T-cell (primary cell): ENCODE measurements at regions not wholly inside any gene's neighbourhood (a gene's known extent, or its start where the extent isn't known, plus 50 kb on each side); places are given as distances from the start of the nearest gene placed in this dataset.
"Not testable (repeated sequence)": the region's sequence is repeated elsewhere in the genome, so short reads cannot be mapped to it uniquely, and the experiment has no call there.

ENCODE experiments used
- ATAC-seq, 4 experiments: fragments of 200-7000 bp in 3 of 4; fragments of 150-1000 bp in 1 of 4; cut with Tn5 transposase; replicated peaks in 1 of 4; 1 replicate in 3 of 4; 2 replicates in 1 of 4; pipeline ENCODE4 v1.10.0; 2021; ENCODE audit warnings: moderate library complexity in 3 of 4, mild to moderate bottlenecking in 2 of 4, moderate number of reproducible peaks in 1 of 4
- CTCF ChIA-PET, 2 donors: fragments of 300-600 bp; sonication (Branson Sonifier 250); formaldehyde crosslinking; loops; one replicate each; lab custom pipeline; 2022; ENCODE audit warnings: antibody characterized with exemption in 2 of 2; lab: Charles Lee
- POLR2A ChIA-PET, 2 donors: fragments of 300-600 bp; sonication (Branson Sonifier 250); formaldehyde crosslinking; loops; one replicate each; lab custom pipeline; 2022; ENCODE audit warnings: antibody characterized with exemption in 2 of 2; lab: Charles Lee
- DNase-seq, 35 experiments: peaks; one replicate each; pipeline versions ENCODE4 v3.0.0 to v3.0.0-alpha.2; 2013 to 2023
- H3K27ac ChIP-seq: one replicate; pipeline ENCODE4 v1.5.1; 2013; ENCODE audit warnings: low read length
- H3K27me3 ChIP-seq, 2 experiments: replicated peaks in 1 of 2; 1 replicate in 1 of 2; 2 replicates in 1 of 2; pipeline versions ENCODE4 v1.6.1 to v1.7.0; 2013; ENCODE audit warnings: low read length in 1 of 2, mixed read lengths in 1 of 2; ENCODE audit not compliant: control insufficient read depth in 2 of 2, insufficient read depth in 2 of 2; ENCODE audit errors: extremely low read depth in 1 of 2
- H3K36me3 ChIP-seq, 2 donors: 1 replicate in 1 of 2; 2 replicates in 1 of 2; pipeline versions ENCODE4 v1.6.1 to v1.7.0; 2013; ENCODE audit warnings: low read length in 1 of 2; ENCODE audit not compliant: control insufficient read depth in 2 of 2, insufficient read depth in 1 of 2; ENCODE audit errors: extremely low read depth in 1 of 2
- H3K4me1 ChIP-seq, 2 experiments: 1 replicate in 1 of 2; 2 replicates in 1 of 2; pipeline versions ENCODE4 v1.6.1 to v1.7.0; 2013; ENCODE audit warnings: low read length in 2 of 2, mixed read lengths in 1 of 2; ENCODE audit not compliant: insufficient read depth in 2 of 2, control insufficient read depth in 1 of 2; ENCODE audit errors: extremely low read depth in 1 of 2
- H3K4me3 ChIP-seq, 2 donors: 1 replicate in 1 of 2; 2 replicates in 1 of 2; pipeline versions ENCODE4 v1.5.1 to v1.7.0; 2013; ENCODE audit warnings: mild to moderate bottlenecking in 2 of 2, low read length in 1 of 2, moderate library complexity in 1 of 2; ENCODE audit not compliant: control insufficient read depth in 1 of 2; ENCODE audit errors: extremely low read depth in 1 of 2
- H3K9me3 ChIP-seq: 2 replicates; pipeline ENCODE4 v1.7.0; 2013
- H3K27ac Mint-ChIP-seq, 2 donors: one replicate each; pipeline ENCODE4 v1.8.0; 2020 to 2021; ENCODE audit warnings: mild to moderate bottlenecking in 2 of 2, mixed read lengths in 2 of 2
- H3K27me3 Mint-ChIP-seq, 2 donors: one replicate each; pipeline ENCODE4 v1.8.0; 2021 to 2022; ENCODE audit warnings: mixed read lengths in 2 of 2
- H3K36me3 Mint-ChIP-seq: one replicate; pipeline ENCODE4 v1.8.0; 2021; ENCODE audit warnings: mixed read lengths
- H3K4me1 Mint-ChIP-seq, 3 donors: one replicate each; pipeline ENCODE4 v1.8.0; 2020 to 2022; ENCODE audit warnings: mixed read lengths in 3 of 3, mild to moderate bottlenecking in 1 of 3
- H3K4me3 Mint-ChIP-seq, 3 donors: one replicate each; pipeline ENCODE4 v1.8.0; 2020 to 2022; ENCODE audit warnings: mild to moderate bottlenecking in 3 of 3, mixed read lengths in 3 of 3, moderate library complexity in 3 of 3
- H3K9me3 Mint-ChIP-seq, 3 donors: one replicate each; pipeline ENCODE4 v1.8.0; 2020 to 2022; ENCODE audit warnings: mixed read lengths in 3 of 3
- WGBS: methylation state at CpG from one replicate; pipeline ENCODE4 v1.1.5; 2013; ENCODE audit warnings: missing lambda C conversion rate; ENCODE audit not compliant: insufficient coverage; 5-methylcytosine and 5-hydroxymethylcytosine counted together

- POLR2A ChIA-PET = no interaction called here
Observed at GRCh38 chr10:118926072-118926417, 103.5 kb upstream of the NANOS1 start.

DNA sequence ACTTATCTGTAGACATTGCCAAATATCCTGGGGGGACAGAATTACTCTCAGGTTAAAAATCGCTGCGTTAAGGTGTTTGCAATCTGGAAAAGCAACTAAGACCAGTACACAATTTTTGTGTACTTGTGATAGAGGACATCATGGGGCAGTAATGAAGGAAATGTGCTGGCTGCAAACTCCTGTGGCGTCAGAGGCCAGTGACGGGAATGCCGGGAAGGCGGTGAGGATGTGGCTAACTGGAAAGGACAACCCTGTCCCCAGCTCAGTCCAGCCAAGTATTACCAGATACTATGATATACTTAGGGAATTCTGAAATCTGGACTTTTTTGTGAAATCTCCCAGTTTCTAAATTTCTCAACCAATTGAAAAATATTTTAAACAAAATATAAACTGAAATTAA, 103.1 kb upstream of the NANOS1 start:
- peaks cover 0 to 16% of the 10 kb centered on the region in 2 experiments for H3K27me3 ChIP-seq
- Mint-ChIP-seq H3K27me3 (peaks cover 15 to 22% of the 10 kb centered on the region in 2 donors), H3K27ac (no peak overlapping the region), H3K36me3 (no peaks in the 10 kb centered on the region), H3K9me3 (peaks cover 2 to 14% (median 10%) of the 10 kb centered on the region in 3 donors), H3K4me3 (no peak overlapping the region), H3K4me1 (no peaks in the 10 kb centered on the region)
- no peaks in the 10 kb centered on the region for H3K36me3 ChIP-seq
- H3K9me3 ChIP-seq = peaks cover 2% of the 10 kb centered on the region
- ATAC-seq (no peak), DNase-seq (no peak)
- no peaks in the 10 kb centered on the region for H3K4me1 ChIP-seq
- ChIA-PET CTCF (no interaction called here), POLR2A (no interaction called here)
- WGBS = no CpG with 5 or more reads among the region's 6 CpGs
- H3K4me3 ChIP-seq = no peak overlapping the region
- H3K27ac ChIP-seq = no peak overlapping the region

More at GRCh38 chr10:118926072-118926417, 103.5 kb upstream of the NANOS1 start:
- H3K9me3 Mint-ChIP-seq = peaks cover 0 to 10% (median 9%) of the 10 kb centered on the region in 3 donors
- Histone ChIP-seq H3K4me1 (no peaks in the 10 kb centered on the region), H3K9me3 (peaks cover 2% of the 10 kb centered on the region), H3K4me3 (no peak overlapping the region), H3K27ac (no peak overlapping the region), H3K27me3 (peaks cover 0 to 16% of the 10 kb centered on the region in 2 experiments), H3K36me3 (no peaks in the 10 kb centered on the region)
- peaks cover 15 to 24% of the 10 kb centered on the region in 2 donors for H3K27me3 Mint-ChIP-seq
- CTCF ChIA-PET = no interaction called here
- H3K4me3 Mint-ChIP-seq = no peak overlapping the region
- no peak overlapping the region for H3K27ac Mint-ChIP-seq
- 76% methylated on average over 3 of the region's 3 CpGs for WGBS
- no peak for ATAC-seq
- no peak for DNase-seq
- no peaks in the 10 kb centered on the region for H3K4me1 Mint-ChIP-seq
- no peaks in the 10 kb centered on the region for H3K36me3 Mint-ChIP-seq

GRCh38 chr10:118926903-118927302, 102.6 kb upstream of the NANOS1 start:
- peaks cover 13 to 18% of the 10 kb centered on the region in 2 donors for H3K27me3 Mint-ChIP-seq
- no peaks in the 10 kb centered on the region for H3K4me1 ChIP-seq
- POLR2A ChIA-PET = no interaction called here
- CTCF ChIA-PET = no interaction called here
- H3K9me3 Mint-ChIP-seq = peaks cover 4 to 19% (median 13%) of the 10 kb centered on the region in 3 donors
- no peak for ATAC-seq
- H3K27me3 ChIP-seq = peaks cover 0 to 16% of the 10 kb centered on the region in 2 experiments
- H3K4me1 Mint-ChIP-seq = no peaks in the 10 kb centered on the region
- WGBS = no CpG with 5 or more reads among the region's 1 CpG
- no peak for DNase-seq
- no peaks in the 10 kb centered on the region for H3K36me3 Mint-ChIP-seq
- no peak overlapping the region for H3K27ac Mint-ChIP-seq
- no peaks in the 10 kb centered on the region for H3K36me3 ChIP-seq
- no peak overlapping the region for H3K27ac ChIP-seq
- peaks cover 2% of the 10 kb centered on the region for H3K9me3 ChIP-seq
- H3K4me3 Mint-ChIP-seq = no peak overlapping the region
- H3K4me3 ChIP-seq = no peak overlapping the region

GRCh38 chr10:118927321-118927720, 102.2 kb upstream of the NANOS1 start:
- H3K36me3 Mint-ChIP-seq = no peaks in the 10 kb centered on the region
- WGBS = no CpG with 5 or more reads among the region's 3 CpGs
- peaks cover 4 to 19% (median 13%) of the 10 kb centered on the region in 3 donors for H3K9me3 Mint-ChIP-seq
- CTCF ChIA-PET = no interaction called here
- no peak overlapping the region for H3K4me3 Mint-ChIP-seq
- no peak overlapping the region for H3K27ac Mint-ChIP-seq
- Histone ChIP-seq H3K4me3 (no peak overlapping the region), H3K4me1 (no peaks in the 10 kb centered on the region), H3K9me3 (peaks cover 2% of the 10 kb centered on the region), H3K36me3 (no peaks in the 10 kb centered on the region), H3K27ac (no peak overlapping the region), H3K27me3 (peaks cover 0 to 14% of the 10 kb centered on the region in 2 experiments)
- ATAC-seq = no peak
- H3K4me1 Mint-ChIP-seq = no peaks in the 10 kb centered on the region
- POLR2A ChIA-PET = no interaction called here
- DNase-seq = no peak
- peaks cover 13 to 16% of the 10 kb centered on the region in 2 donors for H3K27me3 Mint-ChIP-seq

GRCh38 chr10:118930614-118931013, 98.9 kb upstream of the NANOS1 start:
- Mint-ChIP-seq H3K36me3 (no peaks in the 10 kb centered on the region), H3K4me1 (no peaks in the 10 kb centered on the region), H3K4me3 (no peak overlapping the region), H3K27ac (no peak overlapping the region), H3K27me3 (peaks cover 28 to 33% of the 10 kb centered on the region in 2 donors), H3K9me3 (peaks cover 4 to 19% (median 15%) of the 10 kb centered on the region in 3 donors)
- no peak overlapping the region for H3K4me3 ChIP-seq
- H3K27ac ChIP-seq = no peak overlapping the region
- H3K9me3 ChIP-seq = peaks cover 2% of the 10 kb centered on the region
- DNase-seq (no peak), ATAC-seq (no peak)
- ChIA-PET CTCF (no interaction called here), POLR2A (no interaction called here)
- no peaks in the 10 kb centered on the region for H3K4me1 ChIP-seq
- no CpG with 5 or more reads among the region's 1 CpG for WGBS
- H3K27me3 ChIP-seq = peaks cover 0 to 3% of the 10 kb centered on the region in 2 experiments
- H3K36me3 ChIP-seq = no peaks in the 10 kb centered on the region

- no peak overlapping the region for H3K4me3 Mint-ChIP-seq
- POLR2A ChIA-PET = no interaction called here
Observed at GRCh38 chr10:118931436-118931835, 98.1 kb upstream of the NANOS1 start.

GRCh38 chr10:118932154-118932553, 97.4 kb upstream of the NANOS1 start:
- peaks cover 24 to 29% of the 10 kb centered on the region in 2 donors for H3K27me3 Mint-ChIP-seq
- H3K4me3 Mint-ChIP-seq, H3K4me1 ChIP-seq, DNase-seq, POLR2A ChIA-PET, H3K27me3 ChIP-seq, H3K36me3 ChIP-seq, H3K27ac ChIP-seq, H3K27ac Mint-ChIP-seq, H3K9me3 ChIP-seq, H3K4me3 ChIP-seq, ATAC-seq, CTCF ChIA-PET, H3K36me3 Mint-ChIP-seq, H3K4me1 Mint-ChIP-seq: not testable (repeated sequence)
- peaks cover 4 to 19% (median 15%) of the 10 kb centered on the region in 3 donors for H3K9me3 Mint-ChIP-seq
- no CpG with 5 or more reads among the region's 1 CpG for WGBS

More at GRCh38 chr10:118931436-118931835, 98.1 kb upstream of the NANOS1 start:
- no peaks in the 10 kb centered on the region for H3K4me1 Mint-ChIP-seq
- H3K36me3 Mint-ChIP-seq = no peaks in the 10 kb centered on the region
- H3K27me3 Mint-ChIP-seq = peaks cover 24 to 30% of the 10 kb centered on the region in 2 donors
- Histone ChIP-seq H3K4me3 (no peak overlapping the region), H3K27me3 (peaks cover 0 to 2% of the 10 kb centered on the region in 2 experiments), H3K27ac (no peak overlapping the region), H3K36me3 (no peaks in the 10 kb centered on the region), H3K4me1 (no peaks in the 10 kb centered on the region), H3K9me3 (peaks cover 2% of the 10 kb centered on the region)
- CTCF ChIA-PET = no interaction called here
- ATAC-seq (no peak), DNase-seq (no peak)
- H3K9me3 Mint-ChIP-seq = peaks cover 4 to 19% (median 15%) of the 10 kb centered on the region in 3 donors
- H3K27ac Mint-ChIP-seq = no peak overlapping the region
- no CpG with 5 or more reads among the region's 1 CpG for WGBS
